DMS53 treated with DMSO at 0.1 percent for 48 hours (cell line): ENCODE measurements at regions not wholly inside any gene's neighbourhood (a gene's known extent, or its start where the extent isn't known, plus 50 kb on each side); places are given as distances from the start of the nearest gene placed in this dataset.

Source experiments
- DNase-seq: peaks from one replicate; lab custom pipeline; 2025; ENCODE audit not compliant: unreplicated experiment; lab: John Stamatoyannopoulos, UW

GRCh38 chr5:57824623-57825022 is 342.0 kb upstream of the ACTBL2 start:
- no peak for DNase-seq

GRCh38 chr5:57824047-57824446 is 341.4 kb upstream of the ACTBL2 start:
- DNase-seq = no peak

- DNase-seq = no peak
Observed at GRCh38 chr5:57822651-57823050, 340.0 kb upstream of the ACTBL2 start.

- no peak for DNase-seq
Observed at GRCh38 chr5:57818397-57818796, 335.8 kb upstream of the ACTBL2 start.

GRCh38 chr5:57817924-57818323 is 335.3 kb upstream of the ACTBL2 start:
- no peak for DNase-seq

- no peak for DNase-seq
Observed at GRCh38 chr5:57817001-57817453, 334.4 kb upstream of the ACTBL2 start.

GRCh38 chr5:57816108-57816507 is 333.5 kb upstream of the ACTBL2 start:
- no peak for DNase-seq

GRCh38 chr5:57805732-57806131 is 323.1 kb upstream of the ACTBL2 start:
- no peak for DNase-seq

GRCh38 chr5:57805170-57805569 is 322.6 kb upstream of the ACTBL2 start:
- no peak for DNase-seq

GRCh38 chr5:57804505-57804904 is 321.9 kb upstream of the ACTBL2 start:
- no peak for DNase-seq

- DNase-seq = no peak
Observed at GRCh38 chr5:57804007-57804444, 321.4 kb upstream of the ACTBL2 start.

- DNase-seq = no peak
Observed at GRCh38 chr5:57802131-57802530, 319.5 kb upstream of the ACTBL2 start.

GRCh38 chr5:57795203-57795602 is 312.6 kb upstream of the ACTBL2 start:
- DNase-seq = no peak

GRCh38 chr5:57791875-57792274 is 309.3 kb upstream of the ACTBL2 start:
- DNase-seq = no peak

GRCh38 chr5:57785946-57786345 is 303.3 kb upstream of the ACTBL2 start:
- no peak for DNase-seq

- no peak for DNase-seq
Observed at GRCh38 chr5:57784121-57784520, 301.5 kb upstream of the ACTBL2 start.

GRCh38 chr5:57783693-57784092 is 301.1 kb upstream of the ACTBL2 start:
- DNase-seq = no peak

- DNase-seq = no peak
Observed at GRCh38 chr5:57780961-57781325, 298.3 kb upstream of the ACTBL2 start.

- DNase-seq = no peak
Observed at GRCh38 chr5:57780306-57780960, 297.8 kb upstream of the ACTBL2 start.

GRCh38 chr5:57779383-57780223 is 297.0 kb upstream of the ACTBL2 start:
- peak; percentile 61 for DNase-seq

- DNase-seq = no peak
Observed at GRCh38 chr5:57778501-57779091, 296.0 kb upstream of the ACTBL2 start.

- DNase-seq = no peak
Observed at GRCh38 chr5:57777174-57777581, 294.6 kb upstream of the ACTBL2 start.
